DOHH2 (cell line): ENCODE measurements at regions not wholly inside any gene's neighbourhood (a gene's known extent, or its start where the extent isn't known, plus 50 kb on each side); places are given as distances from the start of the nearest gene placed in this dataset.
"Not testable (repeated sequence)": the region's sequence is repeated elsewhere in the genome, so short reads cannot be mapped to it uniquely, and the experiment has no call there.

Source experiments
- H3F3A ChIP-seq: fragments of 200-600 bp; sonication (generic), shearing (Covaris generic); 2 replicates; pipeline ENCODE4 v1.6.0; 2016; ENCODE audit warnings: antibody characterized with exemption, mild to moderate bottlenecking; ENCODE audit not compliant: control insufficient read depth, insufficient read depth
- H3K27ac ChIP-seq: fragments of 200-600 bp; sonication (generic); 2 replicates; pipeline ENCODE4 v1.5.1; 2014; ENCODE audit warnings: low read depth, mild to moderate bottlenecking, low read length, moderate library complexity
- H3K27me3 ChIP-seq: fragments of 200-600 bp; sonication (generic); 2 replicates; pipeline ENCODE4 v1.6.1; 2014; ENCODE audit warnings: mild to moderate bottlenecking, low read length, mixed read lengths; ENCODE audit not compliant: control insufficient read depth
- H3K36me3 ChIP-seq: fragments of 200-600 bp; sonication (generic); 2 replicates; pipeline ENCODE4 v1.6.1; 2014; ENCODE audit warnings: mild to moderate bottlenecking, low read length, moderate library complexity, mixed read lengths; ENCODE audit not compliant: control insufficient read depth
- H3K4me1 ChIP-seq: fragments of 200-600 bp; sonication (generic); 2 replicates; pipeline ENCODE4 v1.6.1; 2014; ENCODE audit warnings: mild to moderate bottlenecking, low read length, mixed read lengths; ENCODE audit not compliant: control insufficient read depth
- H3K4me2 ChIP-seq: fragments of 200-600 bp; sonication (generic); 2 replicates; pipeline ENCODE4 v1.6.0; 2014; ENCODE audit warnings: mild to moderate bottlenecking, low read length, moderate library complexity
- H3K4me3 ChIP-seq: fragments of 200-600 bp; sonication (generic); 2 replicates; pipeline ENCODE4 v1.5.1; 2014; ENCODE audit warnings: mild to moderate bottlenecking, low read length, mixed read lengths
- H3K79me2 ChIP-seq: fragments of 200-600 bp; sonication (generic); 2 replicates; pipeline ENCODE4 v1.6.1; 2014; ENCODE audit warnings: mild to moderate bottlenecking, low read length, mixed read lengths; ENCODE audit not compliant: control insufficient read depth
- H3K9me2 ChIP-seq: fragments of 200-600 bp; sonication (generic); replicated peaks from 2 replicates; pipeline ENCODE4 v1.6.1; 2014; ENCODE audit warnings: mild to moderate bottlenecking, low read length, mixed read lengths; ENCODE audit not compliant: control insufficient read depth
- H3K9me3 ChIP-seq: fragments of 200-600 bp; sonication (generic); 2 replicates; pipeline ENCODE4 v1.6.1; 2014; ENCODE audit warnings: antibody characterized with exemption, low read length, mixed read lengths; ENCODE audit not compliant: control insufficient read depth, insufficient read depth
- H4K20me1 ChIP-seq: fragments of 200-600 bp; sonication (generic); 2 replicates; pipeline ENCODE4 v1.6.0; 2014; ENCODE audit warnings: low read depth, mild to moderate bottlenecking, antibody characterized with exemption, low read length, moderate library complexity; ENCODE audit not compliant: control insufficient read depth, insufficient read depth
- CTCF ChIP-seq: fragments of 200-600 bp; sonication (generic); IDR thresholded peaks from one replicate; pipeline ENCODE4 v1.5.1; 2014; ENCODE audit warnings: antibody characterized with exemption, mild to moderate bottlenecking, low read depth, low read length; ENCODE audit not compliant: poor library complexity, severe bottlenecking
- EZH2phosphoT487 ChIP-seq: fragments of 200-600 bp; sonication (generic); IDR thresholded peaks from 2 replicates; pipeline ENCODE4 v1.6.1; 2017; ENCODE audit warnings: borderline replicate concordance, mild to moderate bottlenecking, antibody characterized with exemption, low read length, moderate library complexity, mixed read lengths

GRCh38 chr9:117839862-117840261 is 135.7 kb downstream of the TLR4 start:
- H3K36me3 ChIP-seq: no peaks in the 10 kb centered on the region
- H4K20me1 ChIP-seq: no peaks in the 10 kb centered on the region
- no peak overlapping the region for H3K4me3 ChIP-seq
- H3K4me1 ChIP-seq: no peaks in the 10 kb centered on the region
- no peak overlapping the region for H3K27ac ChIP-seq
- no peak overlapping the region for H3K4me2 ChIP-seq
- H3K79me2 ChIP-seq: no peaks in the 10 kb centered on the region
- no peaks in the 10 kb centered on the region for H3K9me2 ChIP-seq
- TF ChIP-seq EZH2phosphoT487 (no peak), CTCF (no peak)
- H3K27me3 ChIP-seq: no peaks in the 10 kb centered on the region
- no peaks in the 10 kb centered on the region for H3F3A ChIP-seq
- H3K9me3 ChIP-seq: no peaks in the 10 kb centered on the region

GRCh38 chr9:117851836-117852461 is 147.7 kb downstream of the TLR4 start:
- not testable (repeated sequence) for H3K4me2 ChIP-seq, H3F3A ChIP-seq, H3K4me3 ChIP-seq, H3K9me3 ChIP-seq, H3K4me1 ChIP-seq, H3K36me3 ChIP-seq, H3K27me3 ChIP-seq, H4K20me1 ChIP-seq, H3K79me2 ChIP-seq, H3K9me2 ChIP-seq, H3K27ac ChIP-seq

GRCh38 chr9:117858561-117858960 is 154.4 kb downstream of the TLR4 start:
- Histone ChIP-seq H3K79me2 (no peaks in the 10 kb centered on the region), H3F3A (no peaks in the 10 kb centered on the region), H3K4me1 (no peaks in the 10 kb centered on the region), H4K20me1 (no peaks in the 10 kb centered on the region), H3K9me2 (no peaks in the 10 kb centered on the region), H3K4me2 (no peak overlapping the region), H3K9me3 (no peaks in the 10 kb centered on the region), H3K36me3 (no peaks in the 10 kb centered on the region), H3K27me3 (no peaks in the 10 kb centered on the region), H3K27ac (no peak overlapping the region), H3K4me3 (no peak overlapping the region)
- no peak for TF ChIP-seq CTCF
- TF ChIP-seq EZH2phosphoT487: no peak

GRCh38 chr9:117860849-117861248 is 156.6 kb downstream of the TLR4 start:
- Histone ChIP-seq H3K27ac (no peak overlapping the region), H3K27me3 (0 out of 2 replicates have a peak, but pooled peaks cover 2% of the 10 kb centered on the region), H3K9me2 (no peaks in the 10 kb centered on the region), H3K4me2 (no peak overlapping the region), H3K36me3 (no peaks in the 10 kb centered on the region), H3K4me3 (no peak overlapping the region), H3K4me1 (no peaks in the 10 kb centered on the region), H3K9me3 (no peaks in the 10 kb centered on the region), H4K20me1 (no peaks in the 10 kb centered on the region), H3F3A (no peaks in the 10 kb centered on the region), H3K79me2 (no peaks in the 10 kb centered on the region)
- no peak for TF ChIP-seq CTCF
- TF ChIP-seq EZH2phosphoT487: no peak
